Mesendoderm (in vitro differentiated cells): ENCODE measurements at regions not wholly inside any gene's neighbourhood (a gene's known extent, or its start where the extent isn't known, plus 50 kb on each side); places are given as distances from the start of the nearest gene placed in this dataset.

Experiments
- DNase-seq: peaks from one replicate; pipeline ENCODE4 v3.0.0; 2013
- H2AK5ac ChIP-seq: 2 replicates; pipeline ENCODE4 v1.6.1; 2013; ENCODE audit warnings: low read length, inconsistent platforms
- H2BK120ac ChIP-seq: 2 replicates; pipeline ENCODE4 v1.6.1; 2013; ENCODE audit warnings: low read depth, mild to moderate bottlenecking, low read length, moderate library complexity, mixed read lengths
- H2BK15ac ChIP-seq: replicated peaks from 2 replicates; pipeline ENCODE4 v1.6.1; 2013; ENCODE audit warnings: low read depth, mild to moderate bottlenecking, moderate library complexity
- H2BK5ac ChIP-seq: 2 replicates; pipeline ENCODE4 v1.6.1; 2013; ENCODE audit warnings: low read length, inconsistent platforms
- H3K18ac ChIP-seq: 2 replicates; pipeline ENCODE4 v1.6.1; 2013; ENCODE audit warnings: mild to moderate bottlenecking, low read length, mixed read lengths
- H3K23ac ChIP-seq: one replicate; pipeline ENCODE4 v1.6.1; 2013; ENCODE audit warnings: low read length
- H3K27ac ChIP-seq: 2 replicates; pipeline ENCODE4 v1.5.1; 2013; ENCODE audit warnings: low read depth, mild to moderate bottlenecking, inconsistent platforms, low read length, moderate library complexity
- H3K27me3 ChIP-seq: 2 replicates; pipeline ENCODE4 v1.6.1; 2013; ENCODE audit warnings: low read length, control low read depth, mild to moderate bottlenecking, inconsistent platforms; ENCODE audit not compliant: insufficient read depth, poor library complexity
- H3K36me3 ChIP-seq: 2 replicates; pipeline ENCODE4 v1.6.1; 2013; ENCODE audit warnings: low read length, inconsistent platforms; ENCODE audit not compliant: control insufficient read depth, insufficient read depth
- H3K4ac ChIP-seq: one replicate; pipeline ENCODE4 v1.6.1; 2013; ENCODE audit warnings: low read depth, mild to moderate bottlenecking, low read length, moderate library complexity
- H3K4me1 ChIP-seq: 2 replicates; pipeline ENCODE4 v1.6.1; 2013; ENCODE audit warnings: low read depth, low read length, inconsistent platforms; ENCODE audit not compliant: control insufficient read depth
- H3K4me2 ChIP-seq: 2 replicates; pipeline ENCODE4 v1.6.1; 2013; ENCODE audit warnings: low read length
- H3K4me3 ChIP-seq: 2 replicates; pipeline ENCODE4 v1.5.1; 2013; ENCODE audit warnings: mild to moderate bottlenecking, low read length
- H3K56ac ChIP-seq: one replicate; pipeline ENCODE4 v1.6.1; 2013; ENCODE audit warnings: low read length
- H3K79me1 ChIP-seq: 2 replicates; pipeline ENCODE4 v1.6.1; 2013; ENCODE audit warnings: low read length, inconsistent platforms
- H3K79me2 ChIP-seq: 2 replicates; pipeline ENCODE4 v1.6.1; 2013; ENCODE audit warnings: mild to moderate bottlenecking, low read length; ENCODE audit not compliant: control insufficient read depth, insufficient read depth
- H3K9ac ChIP-seq: 2 replicates; pipeline ENCODE4 v1.6.1; 2013; ENCODE audit warnings: low read length, inconsistent platforms
- H4K5ac ChIP-seq: one replicate; pipeline ENCODE4 v1.6.1; 2013; ENCODE audit warnings: low read length
- H4K8ac ChIP-seq: one replicate; pipeline ENCODE4 v1.6.1; 2013; ENCODE audit warnings: low read depth, mild to moderate bottlenecking, control low read depth, low read length, moderate library complexity
- WGBS: extraction: QIAGEN DNeasy Blood & Tissue Kit; methylation state at CpG from one replicate; pipeline ENCODE4 v1.1.7; 2013; ENCODE audit warnings: low lambda C conversion rate, missing lambda C conversion rate; ENCODE audit not compliant: insufficient coverage; ENCODE audit errors: extremely low coverage; 5-methylcytosine and 5-hydroxymethylcytosine counted together

GRCh38 chr2:133918141-133918540, 335.7 kb upstream of the MGAT5 start:
- Histone ChIP-seq H3K79me1 (no peaks in the 10 kb centered on the region), H3K4me2 (no peak overlapping the region), H3K4ac (no peak overlapping the region), H3K79me2 (no peaks in the 10 kb centered on the region), H4K8ac (no peak overlapping the region), H2BK15ac (no peak overlapping the region), H3K18ac (no peak overlapping the region), H3K9ac (no peak overlapping the region), H2AK5ac (no peak overlapping the region), H3K27ac (no peak overlapping the region), H3K27me3 (no peaks in the 10 kb centered on the region), H4K5ac (no peak overlapping the region), H3K4me1 (no peaks in the 10 kb centered on the region), H3K4me3 (no peak overlapping the region), H2BK120ac (no peak overlapping the region), H3K56ac (no peak overlapping the region), H3K23ac (no peak overlapping the region), H2BK5ac (no peak overlapping the region), H3K36me3 (no peaks in the 10 kb centered on the region)
- no CpG with 5 or more reads among the region's 1 CpG for WGBS
- DNase-seq, result no peak

GRCh38 chr2:133919285-133919684, 334.6 kb upstream of the MGAT5 start:
- Histone ChIP-seq H3K4me3 (no peak overlapping the region), H4K8ac (no peak overlapping the region), H3K27ac (no peak overlapping the region), H3K79me2 (no peaks in the 10 kb centered on the region), H3K18ac (no peak overlapping the region), H3K36me3 (no peaks in the 10 kb centered on the region), H3K4me2 (no peak overlapping the region), H2BK15ac (no peak overlapping the region), H3K79me1 (no peaks in the 10 kb centered on the region), H2AK5ac (no peak overlapping the region), H3K4me1 (no peaks in the 10 kb centered on the region), H2BK5ac (no peak overlapping the region), H3K56ac (no peak overlapping the region), H3K4ac (no peak overlapping the region), H3K23ac (no peak overlapping the region), H3K9ac (no peak overlapping the region), H2BK120ac (no peak overlapping the region), H3K27me3 (no peaks in the 10 kb centered on the region), H4K5ac (no peak overlapping the region)
- no CpG with 5 or more reads among the region's 3 CpGs for WGBS
- DNase-seq, result no peak

GRCh38 chr2:133927894-133928293, 326.0 kb upstream of the MGAT5 start:
- no peaks in the 10 kb centered on the region for H3K4me1 ChIP-seq
- H2BK120ac ChIP-seq, result no peak overlapping the region
- H2AK5ac ChIP-seq, result no peak overlapping the region
- H3K27me3 ChIP-seq, result no peaks in the 10 kb centered on the region
- H4K8ac ChIP-seq, result no peak overlapping the region
- no peak overlapping the region for H3K4me3 ChIP-seq
- no peaks in the 10 kb centered on the region for H3K36me3 ChIP-seq
- H4K5ac ChIP-seq, result no peak overlapping the region
- H3K56ac ChIP-seq, result no peak overlapping the region
- no peak for DNase-seq
- no peak overlapping the region for H2BK5ac ChIP-seq
- H3K4ac ChIP-seq, result no peak overlapping the region
- H3K79me2 ChIP-seq, result no peaks in the 10 kb centered on the region
- H3K18ac ChIP-seq, result no peak overlapping the region
- H3K23ac ChIP-seq, result no peak overlapping the region
- no CpG with 5 or more reads among the region's 2 CpGs for WGBS
- H3K9ac ChIP-seq, result no peak overlapping the region
- no peak overlapping the region for H3K27ac ChIP-seq
- H2BK15ac ChIP-seq, result no peak overlapping the region
- no peaks in the 10 kb centered on the region for H3K79me1 ChIP-seq
- H3K4me2 ChIP-seq, result no peak overlapping the region

GRCh38 chr2:133936096-133936495, 317.8 kb upstream of the MGAT5 start:
- no peak overlapping the region for H2BK120ac ChIP-seq
- H3K27me3 ChIP-seq, result no peaks in the 10 kb centered on the region
- H3K4ac ChIP-seq, result no peak overlapping the region
- no CpG with 5 or more reads among the region's 8 CpGs for WGBS
- H3K18ac ChIP-seq, result no peak overlapping the region
- H3K23ac ChIP-seq, result no peak overlapping the region
- no peak overlapping the region for H2AK5ac ChIP-seq
- no peak overlapping the region for H2BK5ac ChIP-seq
- H3K36me3 ChIP-seq, result no peaks in the 10 kb centered on the region
- no peaks in the 10 kb centered on the region for H3K79me1 ChIP-seq
- H3K4me2 ChIP-seq, result no peak overlapping the region
- H3K56ac ChIP-seq, result no peak overlapping the region
- H4K8ac ChIP-seq, result no peak overlapping the region
- no peak for DNase-seq
- no peak overlapping the region for H2BK15ac ChIP-seq
- H3K9ac ChIP-seq, result no peak overlapping the region
- no peaks in the 10 kb centered on the region for H3K79me2 ChIP-seq
- H3K4me3 ChIP-seq, result no peak overlapping the region
- no peaks in the 10 kb centered on the region for H3K4me1 ChIP-seq
- no peak overlapping the region for H4K5ac ChIP-seq
- H3K27ac ChIP-seq, result no peak overlapping the region

- no peaks in the 10 kb centered on the region for H3K36me3 ChIP-seq
- H4K5ac ChIP-seq, result no peak overlapping the region
- no peak overlapping the region for H3K23ac ChIP-seq
- H2BK120ac ChIP-seq, result no peak overlapping the region
- no peak overlapping the region for H2AK5ac ChIP-seq
- H3K27me3 ChIP-seq, result no peaks in the 10 kb centered on the region
- no peak overlapping the region for H3K18ac ChIP-seq
- H2BK15ac ChIP-seq, result no peak overlapping the region
- WGBS, result no CpG with 5 or more reads among the region's 4 CpGs
- H3K4me1 ChIP-seq, result no peaks in the 10 kb centered on the region
- H3K4me3 ChIP-seq, result no peak overlapping the region
- no peak overlapping the region for H2BK5ac ChIP-seq
- no peak overlapping the region for H4K8ac ChIP-seq
- no peaks in the 10 kb centered on the region for H3K79me2 ChIP-seq
- no peak for DNase-seq
- H3K4me2 ChIP-seq, result no peak overlapping the region
- no peak overlapping the region for H3K27ac ChIP-seq
- no peak overlapping the region for H3K9ac ChIP-seq
- H3K4ac ChIP-seq, result no peak overlapping the region
- no peaks in the 10 kb centered on the region for H3K79me1 ChIP-seq
- H3K56ac ChIP-seq, result no peak overlapping the region
Observed at GRCh38 chr2:133936601-133937000, 317.3 kb upstream of the MGAT5 start.

DNA sequence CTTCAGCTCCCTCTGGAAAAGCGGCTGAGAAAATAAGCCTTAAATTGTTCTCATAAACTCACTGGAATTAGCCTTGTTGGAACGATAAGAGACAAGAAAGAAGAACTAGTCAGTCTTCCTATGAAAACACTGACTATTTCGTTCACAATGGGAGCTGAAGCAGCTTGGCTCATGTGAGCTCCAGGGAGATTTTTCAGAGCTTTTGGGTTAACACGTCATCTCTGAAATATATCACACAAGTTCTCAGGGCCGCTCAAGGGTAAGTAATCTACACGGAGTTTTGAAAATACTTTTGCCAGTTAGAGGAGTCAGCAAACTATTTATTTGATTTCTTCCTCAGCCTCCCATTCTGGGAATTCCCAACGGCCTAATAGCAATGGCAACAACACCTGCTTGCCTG, 316.2 kb upstream of the MGAT5 start:
- H3K9ac ChIP-seq, result no peak overlapping the region
- H4K5ac ChIP-seq, result no peak overlapping the region
- no peaks in the 10 kb centered on the region for H3K36me3 ChIP-seq
- H3K4me2 ChIP-seq, result no peak overlapping the region
- H2BK15ac ChIP-seq, result no peak overlapping the region
- no peak overlapping the region for H2AK5ac ChIP-seq
- H3K4ac ChIP-seq, result no peak overlapping the region
- no peaks in the 10 kb centered on the region for H3K79me1 ChIP-seq
- WGBS, result no CpG with 5 or more reads among the region's 7 CpGs
- no peak overlapping the region for H3K27ac ChIP-seq
- DNase-seq, result no peak
- no peak overlapping the region for H2BK5ac ChIP-seq
- no peak overlapping the region for H2BK120ac ChIP-seq
- H3K18ac ChIP-seq, result no peak overlapping the region
- no peaks in the 10 kb centered on the region for H3K27me3 ChIP-seq
- H4K8ac ChIP-seq, result no peak overlapping the region
- no peak overlapping the region for H3K4me3 ChIP-seq
- H3K79me2 ChIP-seq, result no peaks in the 10 kb centered on the region
- H3K23ac ChIP-seq, result no peak overlapping the region
- no peaks in the 10 kb centered on the region for H3K4me1 ChIP-seq
- no peak overlapping the region for H3K56ac ChIP-seq
